Effector memory CD4-positive, alpha-beta T cell (primary cell): ENCODE measurements at regions not wholly inside any gene's neighbourhood (a gene's known extent, or its start where the extent isn't known, plus 50 kb on each side); places are given as distances from the start of the nearest gene placed in this dataset.
A peak's percentile ranks its signal among the peaks of the same experiment; 100 is the strongest.

ENCODE experiments used
- DNase-seq, 3 donors: peaks; one replicate each; pipeline ENCODE4 v3.0.0-alpha.2; 2020
- H3K27ac ChIP-seq: 2 replicates; pipeline ENCODE4 v1.7.0; 2013; ENCODE audit warnings: mild to moderate bottlenecking, low read length, moderate library complexity; ENCODE audit not compliant: insufficient read depth, poor library complexity, severe bottlenecking
- H3K27me3 ChIP-seq: replicated peaks from 2 replicates; pipeline ENCODE4 v1.7.0; 2013; ENCODE audit warnings: mild to moderate bottlenecking, low read length; ENCODE audit not compliant: insufficient read depth, control insufficient read depth, poor library complexity, severe bottlenecking
- H3K36me3 ChIP-seq: 2 replicates; pipeline ENCODE4 v1.7.0; 2013; ENCODE audit warnings: mild to moderate bottlenecking, low read length, moderate library complexity; ENCODE audit not compliant: control insufficient read depth, insufficient read depth
- H3K4me1 ChIP-seq: 2 replicates; pipeline ENCODE4 v1.7.0; 2013; ENCODE audit warnings: low read length, mild to moderate bottlenecking; ENCODE audit not compliant: control insufficient read depth, insufficient read depth, poor library complexity, severe bottlenecking
- H3K4me3 ChIP-seq: 2 replicates; pipeline ENCODE4 v1.7.0; 2013; ENCODE audit warnings: low read length, low read depth, mild to moderate bottlenecking; ENCODE audit not compliant: insufficient read depth, poor library complexity, severe bottlenecking
- H3K9me3 ChIP-seq: 2 replicates; pipeline ENCODE4 v1.7.0; 2013; ENCODE audit warnings: mild to moderate bottlenecking, low read length, moderate library complexity; ENCODE audit not compliant: control insufficient read depth

- Histone ChIP-seq H3K36me3 (no peaks in the 10 kb centered on the region), H3K27me3 (peaks cover 44% of the 10 kb centered on the region), H3K27ac (no peak overlapping the region), H3K4me1 (peaks cover 18% of the 10 kb centered on the region), H3K4me3 (no peak overlapping the region), H3K9me3 (no peaks in the 10 kb centered on the region)
- no peak for DNase-seq
Observed at GRCh38 chr10:100653238-100653956, 92.0 kb upstream of the PAX2 start.

- H3K9me3 ChIP-seq, result no peaks in the 10 kb centered on the region
- H3K36me3 ChIP-seq, result no peaks in the 10 kb centered on the region
- no peak for DNase-seq
- peaks cover 18% of the 10 kb centered on the region for H3K4me1 ChIP-seq
- H3K27ac ChIP-seq, result no peak overlapping the region
- peaks cover 49% of the 10 kb centered on the region for H3K27me3 ChIP-seq
- peak overlapping the region; percentile 49 for H3K4me3 ChIP-seq
Observed at GRCh38 chr10:100653957-100654781, 91.2 kb upstream of the PAX2 start.

GRCh38 chr10:100654782-100655325, 90.5 kb upstream of the PAX2 start:
- no peaks in the 10 kb centered on the region for H3K36me3 ChIP-seq
- DNase-seq, result no peak
- peak overlapping the region; percentile 49 for H3K4me3 ChIP-seq
- peaks cover 56% of the 10 kb centered on the region for H3K27me3 ChIP-seq
- H3K27ac ChIP-seq, result no peak overlapping the region
- no peaks in the 10 kb centered on the region for H3K9me3 ChIP-seq
- H3K4me1 ChIP-seq, result peaks cover 18% of the 10 kb centered on the region

GRCh38 chr10:100655326-100655759, 90.0 kb upstream of the PAX2 start:
- H3K4me1 ChIP-seq, result peaks cover 18% of the 10 kb centered on the region
- no peak overlapping the region for H3K27ac ChIP-seq
- peak overlapping the region; percentile 49 for H3K4me3 ChIP-seq
- no peaks in the 10 kb centered on the region for H3K36me3 ChIP-seq
- H3K9me3 ChIP-seq, result no peaks in the 10 kb centered on the region
- H3K27me3 ChIP-seq, result peaks cover 58% of the 10 kb centered on the region
- DNase-seq, result no peak

GRCh38 chr10:100655760-100656421, 89.5 kb upstream of the PAX2 start:
- DNase-seq, result no peak
- Histone ChIP-seq H3K27me3 (peaks cover 58% of the 10 kb centered on the region), H3K4me1 (peaks cover 18% of the 10 kb centered on the region)

GRCh38 chr10:100656454-100656853, 88.9 kb upstream of the PAX2 start:
- Histone ChIP-seq H3K27ac (no peak overlapping the region), H3K4me3 (no peak overlapping the region), H3K27me3 (peaks cover 58% of the 10 kb centered on the region), H3K9me3 (no peaks in the 10 kb centered on the region), H3K36me3 (no peaks in the 10 kb centered on the region), H3K4me1 (peaks cover 18% of the 10 kb centered on the region)
- DNase-seq, result no peak

More at GRCh38 chr10:100655760-100656421, 89.5 kb upstream of the PAX2 start:
- H3K36me3 ChIP-seq, result no peaks in the 10 kb centered on the region
- H3K9me3 ChIP-seq, result no peaks in the 10 kb centered on the region
- peak overlapping the region; percentile 49 for H3K4me3 ChIP-seq
- H3K27ac ChIP-seq, result no peak overlapping the region

- H3K36me3 ChIP-seq, result no peaks in the 10 kb centered on the region
- H3K27me3 ChIP-seq, result peaks cover 48% of the 10 kb centered on the region
- no peak overlapping the region for H3K27ac ChIP-seq
- H3K9me3 ChIP-seq, result no peaks in the 10 kb centered on the region
- H3K4me3 ChIP-seq, result no peak overlapping the region
- peaks cover 18% of the 10 kb centered on the region for H3K4me1 ChIP-seq
- DNase-seq, result no peak
Observed at GRCh38 chr10:100658269-100658668, 87.1 kb upstream of the PAX2 start.

GRCh38 chr10:100659361-100660098, 85.9 kb upstream of the PAX2 start:
- Histone ChIP-seq H3K36me3 (no peaks in the 10 kb centered on the region), H3K4me1 (peaks cover 10% of the 10 kb centered on the region), H3K9me3 (no peaks in the 10 kb centered on the region), H3K4me3 (no peak overlapping the region), H3K27me3 (peaks cover 35% of the 10 kb centered on the region), H3K27ac (no peak overlapping the region)
- no peak for DNase-seq

- H3K4me3 ChIP-seq, result no peak overlapping the region
- peaks cover 8% of the 10 kb centered on the region for H3K4me1 ChIP-seq
- H3K27ac ChIP-seq, result no peak overlapping the region
- no peaks in the 10 kb centered on the region for H3K36me3 ChIP-seq
- no peak for DNase-seq
- no peaks in the 10 kb centered on the region for H3K9me3 ChIP-seq
- H3K27me3 ChIP-seq, result peaks cover 28% of the 10 kb centered on the region
Observed at GRCh38 chr10:100660365-100660764, 85.0 kb upstream of the PAX2 start.
